HepG2 (cell line): ENCODE measurements at regions not wholly inside any gene's neighbourhood (a gene's known extent, or its start where the extent isn't known, plus 50 kb on each side); places are given as distances from the start of the nearest gene placed in this dataset.

ENCODE experiments used
- ATAC-seq: fragments of 200-7000 bp; cut with Tn5 transposase; 3 replicates; pipeline ENCODE4 v1.9.1; 2020; ENCODE audit warnings: mild to moderate bottlenecking, moderate library complexity
- BruUV-seq: library from RNA; stranded (reverse); fragments of 400-500 nt; replicated peaks from 2 replicates; lab custom pipeline; 2021; lab: Mats Ljungman, UMichigan
- CTCF ChIA-PET: fragments of 300-600 bp; formaldehyde crosslinking; extraction: SDS; loops from one replicate; lab custom pipeline; 2021; ENCODE audit warnings: low total read pairs, inconsistent platforms, low intra/inter-chr PET ratio; lab: Yijun Ruan, JAX
- POLR2A ChIA-PET: fragments of 350-600 bp; sonication (Branson Sonifier 250); formaldehyde crosslinking; loops from one replicate; lab custom pipeline; 2020; ENCODE audit warnings: antibody characterized with exemption, inconsistent platforms; lab: Yijun Ruan, JAX
- DNase-seq: peaks from one replicate; pipeline ENCODE4 v3.0.0-alpha.2; 2015; ENCODE audit warnings: low spot score
- FAIRE-seq: peaks from 3 replicates; lab custom pipeline; 2011; peaks lifted over from hg19 to GRCh38; lab: Jason Lieb, UNC
- H2AFZ ChIP-seq: one replicate; pipeline ENCODE4 v1.6.1; 2011; ENCODE audit warnings: low read length, inconsistent platforms
- H3K27ac ChIP-seq: fragments of 300-600 bp; 3 replicates; pipeline ENCODE4 v1.8.0; 2011; ENCODE audit warnings: mixed run types, mild to moderate bottlenecking, mixed read lengths, low read length, inconsistent platforms; ENCODE audit not compliant: insufficient read depth; ENCODE audit errors: extremely low read length
- H3K27me3 ChIP-seq, 2 experiments: fragments of 200-600 bp in 1 of 2; 2 replicates in 1 of 2; 3 replicates in 1 of 2; pipeline versions ENCODE4 v1.6.0 to v1.8.0; 2011; ENCODE audit warnings: low read length in 2 of 2, mild to moderate bottlenecking in 2 of 2, moderate library complexity in 2 of 2, inconsistent platforms in 1 of 2; ENCODE audit not compliant: insufficient read depth in 2 of 2, control insufficient read depth in 1 of 2
- H3K36me3 ChIP-seq, 2 experiments: fragments of 200-600 bp in 1 of 2; replicated peaks in 1 of 2; 2 replicates in 1 of 2; 3 replicates in 1 of 2; pipeline versions ENCODE4 v1.5.1 to v1.8.0; 2011; ENCODE audit warnings: low read length in 2 of 2, inconsistent platforms in 1 of 2; ENCODE audit not compliant: insufficient read depth in 2 of 2, control insufficient read depth in 1 of 2
- H3K4me1 ChIP-seq: 2 replicates; pipeline ENCODE4 v1.5.1; 2012; ENCODE audit warnings: low read length, inconsistent platforms; ENCODE audit not compliant: insufficient read depth
- H3K4me2 ChIP-seq: 2 replicates; pipeline ENCODE4 v1.6.0; 2011; ENCODE audit warnings: low read depth, low read length, inconsistent platforms
- H3K4me3 ChIP-seq, 3 experiments: fragments of 200-600 bp in 1 of 3; sonication (generic), shearing (Covaris generic) in 1 of 3; replicated peaks in 1 of 3; 2 replicates each; pipeline ENCODE4 v1.5.1; 2011 to 2016; ENCODE audit warnings: low read length in 3 of 3, inconsistent platforms in 2 of 3, low read depth in 2 of 3, mild to moderate bottlenecking in 2 of 3, control low read depth in 1 of 3, mixed read lengths in 1 of 3; ENCODE audit not compliant: insufficient read depth in 1 of 3
- H3K79me2 ChIP-seq: one replicate; pipeline ENCODE4 v1.6.1; 2011; ENCODE audit warnings: low read length, inconsistent platforms; ENCODE audit not compliant: insufficient read depth
- H3K9ac ChIP-seq: 2 replicates; pipeline ENCODE4 v1.6.0; 2011; ENCODE audit warnings: mild to moderate bottlenecking, low read depth, low read length, inconsistent platforms; ENCODE audit not compliant: insufficient read depth
- H3K9me3 ChIP-seq: 2 replicates; pipeline ENCODE4 v1.5.1; 2012; ENCODE audit warnings: mild to moderate bottlenecking, low read length
- H4K20me1 ChIP-seq: 2 replicates; pipeline ENCODE4 v1.6.0; 2011; ENCODE audit warnings: inconsistent platforms, mild to moderate bottlenecking, low read length, moderate library complexity; ENCODE audit not compliant: insufficient read depth
- AGO1 ChIP-seq: fragments of 200-400 bp; formaldehyde crosslinking; IDR thresholded peaks from 2 replicates; pipeline ENCODE4 v1.6.1; 2017; ENCODE audit warnings: mild to moderate bottlenecking, low read depth, low read length, moderate library complexity; ENCODE audit not compliant: poor library complexity, severe bottlenecking
- GFI1 ChIP-seq: sonication (generic); formaldehyde crosslinking; IDR thresholded peaks from 2 replicates; pipeline ENCODE4 v1.5.0; 2020; ENCODE audit warnings: missing genetic modification reagents, mild to moderate bottlenecking, borderline replicate concordance
- NCOR1 ChIP-seq: fragments of 200-600 bp; sonication (generic); IDR thresholded peaks from 2 replicates; pipeline ENCODE4 v1.7.0; 2017; ENCODE audit warnings: antibody characterized with exemption, low read length, borderline replicate concordance
- RBAK ChIP-seq: sonication (generic); formaldehyde crosslinking; IDR thresholded peaks from 2 replicates; pipeline ENCODE4 v1.5.1; 2020; ENCODE audit warnings: mild to moderate bottlenecking, missing genetic modification reagents
- TEAD3 ChIP-seq: optimal IDR thresholded peaks from 2 replicates; pipeline ENCODE3; 2016; ENCODE audit warnings: borderline replicate concordance
- ZFP91 ChIP-seq: sonication (generic); formaldehyde crosslinking; IDR thresholded peaks from 2 replicates; pipeline ENCODE4 v1.9.0; 2022; ENCODE audit warnings: missing genetic modification reagents, mild to moderate bottlenecking, borderline replicate concordance
- ZNF121 ChIP-seq: sonication (generic); formaldehyde crosslinking; IDR thresholded peaks from 2 replicates; pipeline ENCODE4 v1.5.0; 2020; ENCODE audit warnings: mild to moderate bottlenecking, missing genetic modification reagents
- ZNF451 ChIP-seq: sonication (generic); formaldehyde crosslinking; IDR thresholded peaks from 2 replicates; pipeline ENCODE4 v1.5.0; 2020; ENCODE audit warnings: mild to moderate bottlenecking, missing genetic modification reagents
- ZNF569 ChIP-seq: sonication (generic); formaldehyde crosslinking; IDR thresholded peaks from 2 replicates; pipeline ENCODE4 v1.5.0; 2020; ENCODE audit warnings: mild to moderate bottlenecking, missing genetic modification reagents, moderate library complexity, borderline replicate concordance
- ZNF572 ChIP-seq: sonication (generic); formaldehyde crosslinking; IDR thresholded peaks from 2 replicates; pipeline ENCODE4 v1.5.1; 2020; ENCODE audit warnings: mild to moderate bottlenecking, missing genetic modification reagents
- ZNF605 ChIP-seq: sonication (generic); formaldehyde crosslinking; IDR thresholded peaks from 2 replicates; pipeline ENCODE4 v1.8.0; 2022; ENCODE audit warnings: mild to moderate bottlenecking, missing genetic modification reagents
- ZNF644 ChIP-seq: IDR thresholded peaks from 2 replicates; pipeline ENCODE4 v1.6.1; 2016; ENCODE audit warnings: low read depth
- ZNF713 ChIP-seq: sonication (generic); formaldehyde crosslinking; IDR thresholded peaks from 2 replicates; pipeline ENCODE4 v1.4.0; 2020; ENCODE audit warnings: mild to moderate bottlenecking, missing genetic modification reagents
- WGBS: methylation state at CpG from one replicate; pipeline ENCODE4 v1.1.6; 2017; ENCODE audit warnings: low lambda C conversion rate; 5-methylcytosine and 5-hydroxymethylcytosine counted together
- in situ Hi-C: cut with HindIII; loops from 2 replicates; pipeline ENCODE4 v1.10.0; 2017; ENCODE audit warnings: low pct_unique_long_range_greater_than_20kb; ENCODE audit not compliant: extremely low pct_ligation_motif_present
- intact Hi-C: fragments of 100-400 bp; cut with micrococcal nuclease; formaldehyde crosslinking; loops from one replicate; pipeline ENCODE4 v1.10.0; 2022; ENCODE audit not compliant: unreplicated experiment

GRCh38 chr9:135349212-135350002 lies 130.2 kb upstream of the PPP1R26 start (continued):
- TF ChIP-seq AGO1 (no peak), ZNF605 (CRISPR knock-in tag) (no peak)

GRCh38 chr9:135350003-135350315 lies 129.6 kb upstream of the PPP1R26 start:
- ChIA-PET CTCF (no interaction called here), POLR2A (no interaction called here)
- H3K4me1 ChIP-seq, result no peaks in the 10 kb centered on the region
- TF ChIP-seq ZNF121 (no peak), ZNF644 (CRISPR knock-in tag) (no peak), ZNF713 (CRISPR knock-in tag) (no peak), ZNF572 (CRISPR knock-in tag) (no peak), ZNF569 (CRISPR knock-in tag) (no peak), NCOR1 (no peak), ZFP91 (CRISPR knock-in tag) (no peak), GFI1 (CRISPR knock-in tag) (no peak), TEAD3 (CRISPR knock-in tag) (no peak), RBAK (CRISPR knock-in tag) (no peak), ZNF451 (no peak)
- no peaks in the 10 kb centered on the region for H3K36me3 ChIP-seq
- H3K27ac ChIP-seq, result no peak overlapping the region
- no peak for DNase-seq
- no peak overlapping the region for H3K9ac ChIP-seq
- H3K79me2 ChIP-seq, result no peaks in the 10 kb centered on the region
- H3K4me3 ChIP-seq, result no peak overlapping the region
- no peak for FAIRE-seq
- H3K4me2 ChIP-seq, result no peak overlapping the region
- peaks cover 3% of the 10 kb centered on the region; the same call in 1 of the 2 replicates for H4K20me1 ChIP-seq
- H3K27me3 ChIP-seq, result peaks cover 8 to 91% of the 10 kb centered on the region in 2 experiments; a peak in 4 of 5 replicates
- no TSS peak for BruUV-seq
- no peak for ATAC-seq
- no peak overlapping the region for H2AFZ ChIP-seq
- in situ Hi-C loops, result no loop called here
- intact Hi-C loops, result no loop called here
- 25% methylated on average over 10 of the region's 12 CpGs for WGBS
- no peaks in the 10 kb centered on the region for H3K9me3 ChIP-seq
